ENCODE measurements at regions not wholly inside any gene's neighbourhood (a gene's known extent, or its start where the extent isn't known, plus 50 kb on each side); places are given as distances from the start of the nearest gene placed in this dataset.
"Not testable (repeated sequence)": the region's sequence is repeated elsewhere in the genome, so short reads cannot be mapped to it uniquely, and the experiment has no call there.

DNA sequence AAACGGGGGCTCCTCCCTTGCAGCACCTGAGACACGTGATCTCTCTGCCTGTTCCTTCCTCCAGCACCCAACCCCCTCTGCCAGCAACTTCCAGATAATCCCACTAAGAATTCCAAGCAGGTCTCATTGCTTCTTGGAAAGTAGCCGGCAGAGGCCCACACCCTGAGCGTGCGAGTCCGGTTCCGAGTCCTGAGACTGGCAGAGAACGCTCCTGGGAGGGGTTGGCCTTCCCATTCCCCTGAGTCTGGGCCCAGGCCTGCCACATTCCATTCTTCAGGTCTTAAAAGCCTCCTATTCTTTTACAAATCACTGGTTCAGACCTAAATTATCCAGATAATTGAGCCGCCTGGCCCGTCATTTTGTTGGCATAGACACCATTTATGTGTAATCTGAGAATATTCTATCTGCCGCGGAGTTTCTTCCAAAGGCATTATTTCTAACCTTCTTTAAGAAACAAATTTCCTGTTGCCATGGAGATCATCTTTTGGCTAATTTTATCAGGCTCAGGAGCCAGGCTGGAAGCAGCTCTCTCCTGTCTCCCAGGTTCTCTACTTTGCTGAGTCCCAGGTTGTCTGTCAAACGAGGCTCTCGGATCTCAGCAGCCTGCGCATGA is 165.4 kb downstream of the MYCN start:
- DNase-seq (ENCODE audit: low spot score): peak; percentile 62

DNA sequence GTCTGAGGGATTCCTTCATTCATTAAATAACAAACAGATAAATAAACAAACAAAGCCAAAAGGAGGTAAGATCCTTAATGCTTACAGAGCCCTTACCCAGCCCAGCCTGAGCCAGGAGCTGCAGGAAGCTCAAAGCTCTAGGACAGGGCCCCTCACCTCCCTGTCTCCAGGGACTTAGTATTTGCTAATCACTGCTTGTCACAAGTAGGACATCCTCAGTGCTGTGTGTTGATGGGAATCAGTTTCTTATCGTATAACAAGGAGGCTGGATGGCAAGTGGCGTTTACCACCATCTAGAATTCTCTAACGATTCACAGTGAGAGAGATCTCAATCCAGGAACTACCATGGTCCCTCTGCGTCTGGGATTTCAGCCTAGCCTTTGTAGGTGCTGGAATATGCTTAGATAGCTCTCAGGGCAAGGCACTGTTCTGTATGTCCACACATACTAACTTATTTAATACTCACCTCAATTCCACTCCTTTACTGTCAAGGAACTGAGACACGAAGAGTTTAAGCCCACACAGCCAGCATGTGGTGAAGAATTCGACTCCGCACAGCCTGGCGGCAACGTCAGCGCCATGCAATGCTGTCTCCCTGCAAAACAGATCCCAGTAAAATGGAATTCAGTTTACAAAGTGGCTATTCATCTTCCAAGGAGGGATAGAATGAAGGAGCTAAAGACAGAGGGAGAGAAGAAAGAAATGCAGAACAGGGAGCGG is 164.8 kb downstream of the MYCN start:
- peak; percentile 41 for DNase-seq (ENCODE audit: low spot score)

DNA sequence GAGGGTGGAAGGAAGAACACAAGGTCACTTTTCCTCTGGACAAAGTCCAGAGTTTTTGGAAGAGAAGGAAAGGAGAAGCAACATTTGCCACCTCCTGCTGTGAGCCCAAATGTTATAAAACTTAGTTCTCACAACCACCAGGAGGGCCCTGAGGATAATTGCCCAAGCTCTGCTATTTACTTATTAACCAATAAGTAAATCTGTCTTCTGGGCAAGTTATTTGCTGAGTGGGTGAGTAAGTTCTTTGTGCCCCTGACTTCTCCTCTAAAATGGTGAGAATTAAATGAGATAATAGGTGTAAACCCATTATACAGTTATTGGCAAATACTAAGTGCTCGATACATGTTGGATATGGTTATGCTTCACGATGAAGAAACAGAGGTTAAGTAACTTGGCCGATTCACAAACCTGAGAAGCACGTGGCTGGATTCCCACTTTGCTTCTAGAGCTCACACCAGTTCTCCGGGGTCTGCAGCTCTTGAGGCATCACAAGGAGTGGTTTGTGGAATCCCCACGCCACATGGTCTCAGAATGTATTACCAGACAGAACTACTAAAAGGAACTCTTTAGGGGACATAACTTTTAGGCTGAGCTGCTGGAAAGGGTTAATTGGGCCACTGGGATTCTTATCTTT is 164.1 kb downstream of the MYCN start:
- DNase-seq (ENCODE audit: low spot score): no peak

DNA sequence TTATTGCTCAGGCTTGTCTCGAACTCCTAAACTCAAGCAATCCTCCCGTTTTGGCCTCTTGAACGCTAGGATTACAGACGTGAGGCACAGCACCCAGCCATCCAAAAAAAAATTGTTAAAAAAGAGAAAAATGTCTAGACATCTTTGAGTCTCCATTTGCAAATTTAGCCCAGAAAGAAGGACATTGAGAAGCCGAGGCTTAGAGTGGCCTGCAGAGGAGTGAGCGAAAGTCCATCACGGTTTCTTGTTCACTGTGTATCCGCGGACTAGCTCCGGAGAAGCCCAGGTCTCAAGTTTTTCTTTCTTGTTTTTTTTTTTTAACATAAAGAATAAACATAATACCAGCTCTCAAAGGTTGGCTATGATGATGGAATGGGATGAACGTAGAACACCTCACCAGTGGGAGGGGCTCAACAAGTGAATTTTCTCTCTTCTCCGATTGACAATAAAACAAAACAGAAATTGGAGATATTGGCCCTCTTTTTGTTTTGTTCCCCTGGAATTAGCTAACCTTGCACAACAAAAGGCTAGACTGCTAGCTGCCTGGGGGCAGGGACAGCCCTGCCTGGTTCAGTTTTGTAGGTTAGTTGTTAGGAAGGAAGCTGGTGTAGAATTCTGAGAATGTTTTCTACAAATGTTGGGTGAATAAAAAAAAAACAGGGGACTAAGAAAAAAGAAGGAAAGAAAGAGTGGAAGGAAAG is 163.4 kb downstream of the MYCN start:
- no peak for DNase-seq (ENCODE audit: low spot score)

DNA sequence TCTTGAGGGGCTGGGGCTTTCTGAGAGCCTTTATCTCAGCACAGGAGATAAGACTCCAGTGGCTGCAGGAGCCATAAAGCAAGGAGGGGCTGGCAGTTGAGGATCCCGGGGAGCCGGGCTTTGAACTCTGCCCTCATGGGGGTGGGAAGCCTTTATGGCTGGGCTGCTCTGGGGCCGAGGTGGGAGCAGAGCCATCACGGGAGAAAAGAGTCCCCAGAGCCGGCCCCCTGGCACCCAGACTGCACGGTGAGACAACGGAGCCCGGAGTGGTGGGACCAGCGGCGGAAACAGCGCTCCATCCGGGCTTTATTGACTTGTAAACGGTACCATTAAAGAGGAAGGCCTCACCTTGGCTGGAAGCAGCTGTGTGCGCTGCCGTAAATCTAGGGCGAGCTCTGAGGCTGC is 162.6 kb downstream of the MYCN start:
- no peak for DNase-seq (ENCODE audit: low spot score)

DNA sequence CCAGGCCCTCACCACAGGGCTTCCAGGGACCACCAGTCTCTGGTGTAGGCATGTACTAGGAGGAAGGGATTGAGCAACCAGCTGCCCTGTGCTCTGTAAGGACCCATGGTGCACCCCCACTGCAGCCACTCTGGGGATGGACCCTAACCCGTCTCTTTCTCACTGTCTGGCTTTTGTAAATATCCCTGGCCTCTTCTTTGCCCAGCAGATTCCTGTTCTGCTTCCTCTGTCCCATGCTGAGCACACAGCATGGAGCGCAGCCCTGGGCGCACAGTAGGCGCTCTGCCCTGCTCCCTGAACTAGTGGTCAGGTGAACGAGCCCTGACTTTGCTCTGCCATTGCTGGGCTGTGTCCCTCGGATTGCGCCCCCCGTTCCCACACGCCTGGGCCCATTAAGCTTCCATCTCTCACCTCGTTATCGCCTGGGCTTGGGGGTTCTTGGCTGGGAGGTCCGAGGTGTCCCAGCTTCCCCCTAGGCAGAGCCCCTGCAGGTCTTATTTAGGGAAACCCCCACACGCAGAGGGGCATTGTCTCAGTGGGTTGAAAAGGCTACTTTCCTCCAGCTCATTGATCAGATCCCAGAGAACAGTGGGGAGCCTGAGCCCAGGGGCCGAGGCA is 162.1 kb downstream of the MYCN start:
- DNase-seq (ENCODE audit: low spot score): no peak

DNA sequence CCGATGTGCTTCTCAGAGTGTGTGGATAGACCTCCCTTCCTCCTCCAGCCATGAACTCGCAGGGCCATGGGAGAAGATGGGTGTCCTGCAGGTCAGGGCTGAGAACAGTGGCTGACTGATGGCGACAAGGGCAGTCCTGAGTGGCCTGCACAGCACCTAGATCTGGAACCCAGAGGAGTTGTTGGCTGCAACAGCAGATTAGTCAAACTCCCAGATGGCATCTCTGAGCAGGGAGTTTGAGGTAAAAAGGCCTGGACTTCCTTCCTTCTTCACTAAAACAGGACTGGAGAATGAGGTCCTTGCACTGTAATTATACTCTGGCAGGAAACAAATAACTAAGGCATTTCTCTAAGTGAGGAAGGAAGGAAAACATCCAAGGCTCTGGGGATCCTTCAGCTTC is 160.8 kb downstream of the MYCN start:
- no peak for DNase-seq (ENCODE audit: low spot score)

DNA sequence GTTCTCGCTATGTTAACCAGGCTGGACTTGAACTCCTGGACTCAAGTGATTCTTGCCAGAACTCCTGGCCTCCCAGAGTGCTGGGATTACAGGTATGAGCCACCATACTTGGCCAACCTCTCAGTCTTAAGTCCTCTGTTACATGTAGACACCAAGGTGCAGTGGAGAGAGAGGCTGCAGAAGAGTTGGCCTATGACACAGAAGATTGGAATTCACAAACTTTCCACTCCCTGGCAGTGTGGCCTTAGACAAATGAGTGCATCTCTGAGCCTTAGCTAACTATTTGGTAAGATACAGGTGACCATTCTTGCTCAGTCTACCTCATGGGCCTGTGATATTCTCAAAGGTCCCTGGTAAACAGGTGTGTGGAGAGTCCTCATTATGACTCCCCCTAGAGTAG is 159.7 kb downstream of the MYCN start:
- DNase-seq (ENCODE audit: low spot score): no peak

DNA sequence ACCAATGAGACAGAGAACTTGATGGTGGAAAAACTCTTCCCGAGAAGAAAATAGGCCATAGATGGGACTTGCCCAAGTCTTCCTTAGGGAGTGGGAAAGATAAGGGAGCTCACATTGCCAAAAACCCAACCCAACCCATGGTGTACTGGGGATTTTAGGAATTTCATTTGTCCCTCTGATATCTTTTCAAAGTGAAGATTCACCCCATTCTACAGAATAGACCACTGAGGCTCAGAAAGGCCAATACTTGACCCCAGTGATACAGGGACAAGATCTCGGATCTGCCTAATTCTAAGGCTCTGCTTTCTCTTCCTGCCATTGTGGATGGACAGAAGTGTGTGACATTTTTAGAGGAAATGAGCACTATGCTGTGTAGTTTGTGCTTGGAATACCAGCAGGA is 159.0 kb downstream of the MYCN start:
- no peak for DNase-seq (ENCODE audit: low spot score)

DNA sequence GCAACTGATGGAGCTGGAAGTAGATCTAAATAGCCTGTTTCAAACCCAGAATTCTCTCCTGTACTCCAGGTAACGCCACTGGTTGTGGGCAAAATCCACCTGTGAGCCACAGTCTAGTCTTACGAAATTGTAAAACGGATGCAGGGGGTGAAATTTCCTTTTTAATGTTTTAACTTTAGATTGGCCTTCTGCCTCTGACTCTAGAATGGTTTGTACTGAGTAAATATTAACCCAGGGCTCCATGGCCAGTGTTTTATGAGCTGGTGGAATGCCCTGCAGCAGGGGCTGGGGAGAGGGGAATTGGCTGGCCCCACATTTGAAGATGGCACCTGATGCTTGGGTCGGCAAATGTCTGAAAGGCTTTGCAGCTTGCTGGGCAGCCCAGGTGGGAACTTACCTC is 156.6 kb downstream of the MYCN start:
- DNase-seq (ENCODE audit: low spot score): no peak

DNA sequence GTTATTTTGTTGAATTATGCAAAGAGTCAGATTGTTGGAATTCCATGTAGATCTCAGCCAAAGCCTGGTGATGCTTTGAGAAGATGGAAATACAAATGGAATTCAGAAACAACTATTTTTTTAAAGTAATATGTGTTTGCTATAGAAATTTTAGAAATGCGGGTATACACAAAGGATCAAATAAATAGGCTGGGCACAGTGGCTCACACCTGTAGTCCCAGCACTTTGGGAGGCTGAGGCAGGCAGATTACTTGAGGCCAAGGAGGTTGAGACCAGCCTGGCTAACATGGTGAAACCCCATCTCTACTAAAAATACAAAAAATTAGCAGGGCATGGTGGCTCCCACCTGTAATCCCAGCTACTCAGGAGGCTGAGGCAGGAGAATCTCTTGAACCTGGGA is 155.1 kb downstream of the MYCN start:
- not testable (repeated sequence) for DNase-seq (ENCODE audit: low spot score)

DNA sequence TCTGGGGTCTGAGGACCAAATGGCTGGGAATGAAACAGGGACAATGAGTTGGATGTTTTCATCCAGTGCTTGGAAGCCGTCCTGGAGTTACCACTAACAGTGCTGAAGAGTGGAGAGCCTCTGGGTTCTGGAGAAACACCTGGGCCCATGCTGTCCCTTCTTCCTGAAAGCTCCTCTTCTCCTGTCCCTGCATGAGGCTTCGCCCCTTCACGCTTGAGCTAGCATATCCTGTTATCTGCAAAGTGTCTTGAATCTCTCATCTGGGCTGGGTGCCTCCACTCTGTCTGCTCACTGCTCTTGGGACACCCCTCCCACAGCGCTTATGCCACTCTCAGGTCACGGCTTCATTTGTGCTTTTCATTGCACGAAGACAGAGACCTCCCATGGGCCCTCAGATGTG is 154.5 kb downstream of the MYCN start:
- DNase-seq (ENCODE audit: low spot score): no peak

DNA sequence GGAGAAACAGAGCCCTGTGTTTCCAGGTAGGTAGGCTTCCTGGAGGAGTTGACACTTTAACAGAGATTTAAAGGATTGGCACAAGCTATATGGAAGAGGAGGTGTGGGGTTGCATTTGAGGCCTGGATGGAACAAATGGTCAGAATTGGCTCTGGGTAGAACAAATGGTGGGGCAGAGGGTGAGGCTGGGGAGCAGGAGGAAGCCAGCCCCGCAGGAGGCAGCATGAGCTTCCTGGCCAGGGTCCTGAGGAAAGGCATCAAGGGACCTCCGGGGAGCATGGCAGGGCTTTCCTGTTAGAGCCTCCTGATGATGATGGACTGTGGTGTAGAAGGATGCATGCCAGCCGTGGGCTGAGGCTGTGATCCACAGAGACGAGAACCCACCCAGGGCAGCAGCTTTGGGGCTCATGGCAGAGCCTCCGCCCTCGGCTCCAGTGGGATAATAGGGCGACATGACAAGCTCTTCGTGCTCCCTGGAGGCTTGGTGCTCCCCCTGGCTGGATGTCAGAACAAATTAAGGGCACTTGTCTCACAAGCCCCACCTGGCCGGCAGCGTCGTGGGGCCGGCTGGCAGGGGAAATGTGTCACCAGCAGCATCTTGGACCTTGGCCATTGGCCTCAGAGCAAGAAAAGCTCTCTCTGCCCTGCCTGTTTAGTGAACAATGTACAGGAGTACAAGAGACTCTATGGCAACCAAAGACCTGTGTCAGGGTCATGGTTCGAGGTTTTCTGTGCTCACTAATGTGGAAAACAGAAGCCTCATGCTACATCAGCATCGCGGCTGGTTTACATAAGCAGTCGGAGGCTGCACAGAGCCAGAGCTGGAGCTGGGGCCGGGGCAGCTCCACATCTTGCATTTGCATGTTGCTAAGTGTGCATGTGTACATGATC is 153.5 kb downstream of the MYCN start:
- no peak for DNase-seq (ENCODE audit: low spot score)

DNA sequence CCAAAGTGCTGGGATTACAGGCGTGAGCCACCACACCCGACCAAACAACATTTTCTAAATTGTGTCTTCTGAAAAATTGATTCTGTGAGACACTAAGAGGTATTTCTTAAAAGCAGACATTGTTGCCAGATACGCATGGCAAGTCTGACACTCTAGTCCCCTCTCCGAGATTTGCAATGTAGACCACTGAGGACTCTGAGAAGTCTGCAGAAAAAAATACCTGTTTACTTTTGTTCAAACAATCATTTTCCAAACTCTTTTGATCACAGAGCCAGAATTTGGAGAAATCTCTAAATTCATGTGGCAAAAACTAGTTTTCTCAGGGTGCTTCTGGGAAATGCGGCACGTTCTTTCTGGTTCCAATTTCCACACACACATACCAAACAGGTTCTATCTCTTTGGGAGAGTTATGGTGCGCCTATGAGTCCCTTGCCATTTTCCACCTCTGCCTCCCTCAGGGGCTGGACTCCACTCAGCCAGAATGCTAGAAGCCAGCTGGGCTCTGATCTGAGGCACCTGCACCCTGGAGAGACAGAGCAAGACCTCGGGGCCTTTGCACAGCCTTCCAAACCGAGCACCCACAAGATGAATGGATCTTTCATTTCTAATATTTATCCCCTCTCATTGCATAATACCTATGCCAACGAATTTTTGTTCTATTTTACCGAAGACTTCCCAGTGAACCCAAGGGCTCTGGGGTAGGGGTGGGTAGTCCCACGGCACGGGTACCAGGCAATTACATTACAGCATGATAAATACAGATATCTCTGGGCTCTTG is 152.7 kb downstream of the MYCN start:
- DNase-seq (ENCODE audit: low spot score): no peak

DNA sequence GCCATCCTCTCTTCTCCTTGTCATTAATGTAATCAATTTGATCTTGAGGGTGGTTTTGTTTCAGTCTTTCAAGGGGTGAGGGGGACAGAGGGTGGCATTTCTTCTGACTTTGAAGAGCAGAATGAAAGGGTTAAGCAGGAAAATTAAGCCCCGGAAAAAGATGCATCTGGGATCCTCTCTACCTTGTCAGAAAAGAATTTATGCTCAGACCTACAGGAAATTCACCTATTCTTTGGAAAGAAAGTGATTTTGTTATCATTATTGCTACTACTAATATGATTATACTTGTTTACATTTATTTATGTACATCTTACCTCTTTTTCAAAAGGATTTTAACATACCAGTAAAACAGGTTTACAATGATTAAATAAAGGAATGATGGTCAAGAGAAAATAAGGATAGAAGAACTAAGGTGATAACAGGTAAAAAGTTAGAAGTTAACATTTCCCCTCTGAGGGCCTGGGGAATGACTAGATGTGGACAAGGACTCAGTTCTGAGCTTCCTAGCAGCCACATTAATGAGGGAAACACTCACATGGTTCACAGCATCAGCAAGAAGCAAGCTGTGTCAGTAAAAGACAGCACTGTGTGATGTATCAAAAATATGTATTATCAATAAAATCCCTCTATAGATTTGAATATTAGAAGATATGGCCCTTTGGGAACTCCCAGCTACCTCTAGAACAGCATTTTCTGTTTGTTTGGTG is 151.4 kb downstream of the MYCN start:
- DNase-seq (ENCODE audit: low spot score): no peak

DNA sequence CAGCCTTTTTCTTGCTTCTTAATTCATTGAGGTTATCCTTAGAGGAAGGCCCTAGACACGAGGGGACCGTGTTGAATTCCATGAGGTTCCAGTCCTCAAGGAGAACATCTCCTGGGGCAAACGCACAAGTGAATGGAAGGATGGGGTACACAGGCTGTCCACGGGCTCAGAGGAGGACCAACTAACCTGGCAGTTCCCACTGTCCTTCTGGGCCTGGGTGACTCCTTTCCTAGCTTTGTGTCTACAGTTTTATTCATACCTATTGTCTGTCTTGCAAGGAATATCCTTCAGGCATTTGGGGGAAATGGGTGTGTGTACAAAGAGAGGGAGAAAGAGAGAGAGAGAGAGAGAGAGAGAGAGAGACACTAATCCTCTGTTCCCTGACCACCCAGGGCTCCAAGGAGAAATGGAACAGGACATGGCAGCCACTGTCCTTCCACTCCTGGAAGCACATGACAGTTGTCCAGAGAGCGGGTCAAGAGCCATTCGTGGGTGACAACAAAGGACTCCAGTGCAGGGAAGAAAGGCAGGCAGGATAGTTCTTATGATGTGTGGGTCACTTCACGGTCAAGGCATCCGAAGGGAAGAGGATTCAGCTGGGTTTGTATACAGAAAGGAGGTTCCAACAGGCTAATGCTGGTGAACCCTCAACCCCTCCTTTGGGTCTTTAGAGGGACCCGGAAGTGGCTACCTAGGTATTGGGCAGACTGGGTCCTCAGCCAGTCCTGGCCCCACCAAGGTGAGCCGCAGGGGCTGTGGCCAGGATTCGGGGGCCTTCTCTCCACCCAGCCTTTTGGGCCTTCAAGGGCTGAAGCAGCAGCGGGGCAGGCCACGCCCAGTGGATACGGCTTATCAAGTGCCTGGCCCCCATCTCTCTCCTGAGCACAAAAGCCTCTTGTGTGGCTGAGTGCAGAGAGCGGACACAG is 150.6 kb downstream of the MYCN start:
- DNase-seq (ENCODE audit: low spot score): no peak

DNA sequence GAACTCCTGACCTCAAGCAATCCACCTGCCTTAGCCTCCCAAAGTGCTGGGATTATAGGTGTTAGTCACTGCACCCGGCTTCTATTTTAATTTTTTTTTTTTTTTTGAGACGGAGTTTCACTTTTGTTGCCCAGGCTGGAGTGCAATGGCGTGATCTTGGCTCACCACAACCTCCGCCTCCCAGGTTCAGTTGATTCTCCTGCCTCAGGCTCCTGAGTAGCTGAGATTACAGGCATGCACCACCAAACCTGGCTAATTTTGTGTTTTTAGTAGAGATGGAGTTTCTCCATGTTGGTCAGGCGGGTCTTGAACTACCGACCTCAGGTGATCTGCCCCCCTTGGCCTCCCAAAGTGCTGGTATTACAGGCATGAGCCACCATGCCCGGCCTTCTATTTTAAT is 149.1 kb downstream of the MYCN start:
- DNase-seq (ENCODE audit: low spot score): not testable (repeated sequence)

DNA sequence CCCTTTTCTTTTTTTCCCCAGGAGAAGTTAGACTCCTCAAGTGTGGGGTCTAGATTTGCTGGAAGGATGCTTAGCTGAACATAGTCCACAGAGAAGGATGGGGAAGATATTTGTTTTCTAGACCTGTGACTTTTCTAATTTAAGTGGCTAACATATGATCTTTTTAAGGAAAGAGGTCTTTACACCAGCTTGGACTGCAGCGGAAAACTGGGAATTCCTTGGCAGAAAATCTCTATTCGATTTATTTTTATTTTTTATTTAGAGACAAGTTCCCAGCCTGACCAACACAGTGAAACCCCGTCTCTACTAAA is 148.4 kb downstream of the MYCN start:
- DNase-seq (ENCODE audit: low spot score): no peak
